GM21717 (cell line): ENCODE measurements at regions not wholly inside any gene's neighbourhood (a gene's known extent, or its start where the extent isn't known, plus 50 kb on each side); places are given as distances from the start of the nearest gene placed in this dataset.
"Not testable (repeated sequence)": the region's sequence is repeated elsewhere in the genome, so short reads cannot be mapped to it uniquely, and the experiment has no call there.

Experiments
- ATAC-seq: cut with Tn5 transposase; IDR thresholded peaks from one replicate; pipeline ENCODE4 v1.9.1; 2021; ENCODE audit warnings: mild to moderate bottlenecking, moderate library complexity; ENCODE audit not compliant: unreplicated experiment

DNA sequence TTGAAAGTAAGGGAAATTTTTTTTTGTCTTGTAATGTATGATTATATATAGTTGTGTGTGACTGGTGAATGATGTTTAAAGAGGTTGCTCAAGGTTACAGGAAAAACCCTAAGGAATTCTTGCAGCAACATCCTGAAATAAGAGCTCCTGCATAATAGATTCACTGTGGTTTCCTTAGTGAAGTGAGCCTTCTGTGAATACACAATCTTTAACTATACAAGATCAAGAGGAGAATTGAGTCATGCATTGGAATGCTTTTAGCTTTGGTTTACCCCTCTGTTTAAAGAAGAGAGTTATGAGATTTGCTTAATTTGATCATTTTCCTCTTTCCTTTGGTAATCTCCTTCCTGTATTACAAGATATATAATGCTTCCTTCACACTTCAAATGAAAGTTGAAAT, 141.6 kb upstream of the EYA4 start:
- no peak for ATAC-seq

DNA sequence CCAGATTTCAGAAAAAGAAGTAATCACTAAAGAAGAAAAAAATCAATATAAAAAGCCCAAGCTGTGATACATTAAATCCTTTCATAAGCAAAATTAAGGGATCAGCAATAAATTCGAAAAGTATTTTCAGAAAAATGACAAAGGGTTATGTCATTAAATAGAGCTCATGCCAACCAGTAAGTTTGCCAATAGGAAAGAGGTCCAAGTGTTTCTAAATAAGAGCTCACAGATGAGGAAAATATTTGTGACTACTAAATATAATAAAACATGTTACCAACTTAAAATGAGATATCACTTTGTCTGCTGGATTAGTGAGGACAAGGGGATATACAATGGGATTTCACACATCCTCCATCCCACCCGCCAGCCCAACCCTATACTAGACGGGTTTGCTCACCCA, 140.3 kb upstream of the EYA4 start:
- ATAC-seq: no peak

DNA sequence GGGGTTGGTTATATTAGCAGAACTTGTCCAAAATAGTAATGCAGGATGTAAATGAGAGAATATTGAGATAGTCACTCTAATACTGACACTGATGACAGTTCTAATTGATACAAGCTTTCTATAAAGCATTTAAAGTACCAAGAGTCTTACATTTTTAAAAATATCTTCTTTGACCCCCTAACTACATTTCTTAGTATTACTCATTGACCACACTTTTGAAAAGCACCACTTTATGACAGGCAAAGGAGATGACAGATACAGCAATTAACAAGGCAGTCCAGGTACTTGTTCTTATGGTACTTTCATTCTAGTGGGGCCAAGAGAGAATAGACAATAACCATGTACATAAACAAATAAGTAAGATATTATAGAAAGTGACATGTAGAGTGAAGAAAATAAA, 139.4 kb upstream of the EYA4 start:
- ATAC-seq: no peak

DNA sequence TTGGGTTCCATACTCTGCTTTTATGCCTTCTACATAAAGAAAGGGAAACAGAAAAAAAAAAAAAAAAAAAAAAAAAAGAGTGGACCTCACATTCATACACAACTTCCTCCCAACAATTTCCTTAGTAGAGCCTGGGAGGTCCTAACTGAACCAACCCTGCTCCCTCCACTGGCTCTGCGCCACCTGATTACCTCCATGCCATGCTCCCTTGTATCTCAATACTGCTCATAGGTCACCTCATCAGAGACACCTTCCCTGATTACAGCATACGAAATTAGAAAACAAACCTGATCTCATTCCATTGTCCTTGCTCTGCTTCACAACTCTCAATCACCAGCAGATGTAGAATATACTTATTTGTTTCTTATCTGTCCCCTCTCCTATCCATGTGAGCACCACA, 134.2 kb upstream of the EYA4 start:
- no peak for ATAC-seq

DNA sequence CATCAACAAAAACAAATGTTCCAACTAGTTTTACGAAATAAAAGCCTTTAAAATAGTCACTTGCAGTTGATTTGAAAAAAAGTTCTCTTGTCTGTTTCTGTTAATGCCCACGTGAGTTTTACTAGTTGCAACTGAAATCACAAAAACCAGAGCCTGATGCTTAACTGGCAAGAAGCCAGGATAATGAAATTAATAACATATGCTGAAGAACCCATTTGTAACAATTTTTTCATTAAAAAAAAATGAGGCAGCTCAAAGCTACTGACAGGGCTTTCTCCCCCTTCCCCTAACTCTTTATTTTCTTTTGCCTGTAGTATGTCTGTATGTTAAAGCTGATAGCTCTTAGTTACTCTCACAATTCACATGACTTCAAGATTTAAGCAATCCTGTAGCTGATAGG, 132.7 kb upstream of the EYA4 start:
- no peak for ATAC-seq

DNA sequence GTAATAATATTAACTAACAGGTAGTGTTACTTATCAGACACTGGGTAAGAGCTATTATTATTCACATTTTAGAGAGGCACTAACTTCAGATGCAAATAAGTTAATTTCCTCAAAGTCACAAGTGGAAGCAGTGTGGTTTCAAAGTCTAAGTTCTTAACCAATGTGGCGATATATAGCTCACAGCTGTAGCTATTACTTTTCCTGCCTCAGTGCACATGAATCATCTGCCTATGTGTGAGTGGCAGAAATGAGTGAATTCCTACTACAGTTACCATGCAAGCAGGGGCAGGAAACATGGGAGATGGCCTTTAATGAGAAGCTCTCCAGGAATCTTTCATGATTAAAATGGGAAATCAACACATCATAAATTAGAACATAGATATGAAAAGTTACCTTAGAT, 126.2 kb upstream of the EYA4 start:
- no peak for ATAC-seq

DNA sequence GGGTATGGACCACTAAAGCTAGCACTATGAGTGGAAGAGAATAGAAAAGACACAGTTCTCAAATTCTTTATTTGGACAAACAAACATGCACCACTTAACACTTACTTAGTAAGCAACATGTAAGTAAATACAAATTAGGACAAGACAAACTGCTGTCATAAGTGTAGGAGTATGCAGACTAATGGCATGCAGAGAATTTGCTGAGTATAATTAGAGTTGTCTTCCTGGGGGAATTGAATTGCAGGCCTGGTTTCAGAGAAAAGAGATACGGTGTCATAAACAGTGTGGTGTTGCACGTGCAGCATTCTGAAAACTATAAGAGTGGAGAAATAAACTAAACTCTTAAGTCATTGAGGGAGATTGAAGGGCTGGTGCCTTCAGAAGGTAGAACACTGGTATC, 125.2 kb upstream of the EYA4 start:
- no peak for ATAC-seq

DNA sequence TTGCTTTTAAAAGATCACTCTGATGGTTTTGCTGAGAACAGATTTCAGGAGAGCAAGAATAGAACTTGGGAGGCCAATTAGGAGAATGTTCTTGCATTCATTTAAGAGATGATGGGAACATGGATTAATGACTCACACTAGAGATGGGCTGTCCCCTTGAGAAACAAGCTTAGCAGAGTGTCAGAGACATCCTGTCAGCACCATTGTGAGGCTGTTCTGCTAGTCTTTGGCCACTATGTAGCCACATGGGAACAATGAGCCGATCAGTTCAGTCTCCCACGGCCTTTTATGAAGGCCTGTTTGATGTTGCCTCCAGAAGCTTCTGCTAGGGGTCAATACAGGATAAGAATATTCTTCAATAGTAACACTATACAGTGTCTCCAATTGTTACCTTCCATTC, 113.0 kb upstream of the EYA4 start:
- ATAC-seq: no peak

DNA sequence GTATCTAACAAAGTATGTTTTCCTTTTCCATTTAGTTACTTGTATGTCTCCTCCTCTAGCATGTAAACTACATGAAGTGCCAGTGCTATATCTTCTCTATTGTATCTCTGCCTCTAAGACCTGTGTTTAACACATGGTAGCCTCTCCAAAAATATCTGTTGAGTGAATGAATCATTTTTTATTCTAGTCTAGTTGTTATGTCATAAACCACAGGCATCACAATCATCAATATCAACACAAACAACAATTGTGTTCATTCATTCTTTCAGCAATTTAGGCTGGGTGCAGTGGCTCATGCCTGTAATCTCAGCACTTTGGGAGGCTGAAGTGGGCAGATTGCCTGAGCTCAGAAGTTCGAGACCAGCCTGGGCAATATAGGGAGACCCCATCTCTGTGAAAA, 111.6 kb upstream of the EYA4 start:
- ATAC-seq: no peak

DNA sequence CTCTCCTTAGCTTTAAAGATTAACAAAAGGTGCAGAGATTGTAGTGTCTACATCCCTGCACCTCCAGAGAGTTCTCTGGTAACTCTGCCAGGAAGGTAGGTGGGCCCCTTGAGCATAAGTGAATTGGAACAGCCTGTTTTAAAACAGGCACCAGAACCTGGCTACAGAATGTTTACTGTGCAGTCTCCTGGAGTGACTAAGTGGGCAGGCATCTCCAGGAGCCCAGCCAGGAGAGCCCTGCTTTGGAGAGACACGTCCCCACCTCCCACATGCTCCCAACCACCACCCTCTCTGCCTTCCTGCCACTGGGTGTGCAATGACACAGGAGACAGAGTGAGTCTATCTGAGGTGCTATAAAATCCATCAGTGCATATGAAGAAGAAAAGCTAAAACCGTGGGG, 110.3 kb upstream of the EYA4 start:
- no peak for ATAC-seq

DNA sequence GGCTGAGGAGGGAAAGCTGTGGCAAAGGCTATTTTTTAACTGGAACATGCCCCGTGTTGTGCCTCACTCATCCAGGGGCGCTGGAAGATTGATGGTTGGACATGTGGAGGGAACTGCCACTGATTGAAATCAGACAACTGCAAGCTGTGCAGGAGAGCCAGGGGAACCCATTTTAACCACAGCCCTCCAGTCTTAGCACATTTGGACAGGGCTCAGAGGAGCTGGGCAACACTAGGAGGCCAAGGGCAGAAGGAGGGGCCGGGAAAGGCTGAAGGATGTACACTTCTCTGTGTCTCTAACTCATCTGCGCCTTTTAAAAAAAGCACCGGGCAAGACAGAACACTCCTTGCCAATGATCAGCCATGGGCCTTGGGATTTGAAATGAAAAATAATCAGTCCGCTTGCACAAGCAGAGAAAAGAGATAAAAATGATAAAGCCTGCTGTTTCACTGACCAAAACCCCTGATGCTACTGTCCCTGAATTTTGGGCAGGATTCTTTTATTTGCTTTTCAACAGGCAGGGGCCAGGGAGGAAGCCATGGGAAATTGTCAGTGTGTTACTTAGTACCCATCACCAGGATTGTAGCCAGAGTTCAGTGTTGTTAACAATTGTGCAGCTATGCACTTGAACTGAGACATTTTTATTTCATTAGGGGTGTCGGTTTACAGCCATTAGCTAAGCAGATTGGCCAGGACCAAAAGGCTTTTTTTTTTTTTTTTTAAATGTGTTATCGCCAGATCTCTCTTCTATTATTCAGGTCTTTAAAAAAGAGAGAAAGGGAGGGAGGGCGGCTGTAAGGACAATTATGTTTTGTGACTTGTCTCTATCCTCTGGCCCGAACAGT, 109.3 kb upstream of the EYA4 start:
- ATAC-seq: no peak

DNA sequence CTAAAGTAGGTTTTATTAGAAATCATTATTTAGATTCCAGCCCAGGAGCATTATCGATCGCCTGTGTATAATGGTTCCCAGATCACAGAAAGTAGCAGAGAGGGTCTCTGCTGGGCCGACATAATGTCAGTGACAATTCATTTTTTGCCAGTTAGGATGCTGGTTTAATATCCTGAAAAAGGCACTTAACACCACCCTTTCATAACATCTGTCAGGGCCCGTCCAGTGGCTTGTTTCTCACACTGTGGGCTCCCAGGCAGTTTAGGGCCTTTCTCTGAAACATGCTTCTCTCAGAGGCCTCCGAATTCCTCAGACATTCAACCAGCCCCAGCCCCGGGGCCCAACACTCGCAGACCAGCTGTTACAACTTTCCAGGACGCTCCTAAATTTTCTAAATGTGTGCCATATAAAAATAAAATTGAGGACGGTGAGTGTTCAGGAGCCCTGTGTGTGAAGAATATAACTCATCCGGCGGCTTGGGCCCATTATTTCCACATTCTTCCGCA, 108.6 kb upstream of the EYA4 start:
- ATAC-seq: no peak

DNA sequence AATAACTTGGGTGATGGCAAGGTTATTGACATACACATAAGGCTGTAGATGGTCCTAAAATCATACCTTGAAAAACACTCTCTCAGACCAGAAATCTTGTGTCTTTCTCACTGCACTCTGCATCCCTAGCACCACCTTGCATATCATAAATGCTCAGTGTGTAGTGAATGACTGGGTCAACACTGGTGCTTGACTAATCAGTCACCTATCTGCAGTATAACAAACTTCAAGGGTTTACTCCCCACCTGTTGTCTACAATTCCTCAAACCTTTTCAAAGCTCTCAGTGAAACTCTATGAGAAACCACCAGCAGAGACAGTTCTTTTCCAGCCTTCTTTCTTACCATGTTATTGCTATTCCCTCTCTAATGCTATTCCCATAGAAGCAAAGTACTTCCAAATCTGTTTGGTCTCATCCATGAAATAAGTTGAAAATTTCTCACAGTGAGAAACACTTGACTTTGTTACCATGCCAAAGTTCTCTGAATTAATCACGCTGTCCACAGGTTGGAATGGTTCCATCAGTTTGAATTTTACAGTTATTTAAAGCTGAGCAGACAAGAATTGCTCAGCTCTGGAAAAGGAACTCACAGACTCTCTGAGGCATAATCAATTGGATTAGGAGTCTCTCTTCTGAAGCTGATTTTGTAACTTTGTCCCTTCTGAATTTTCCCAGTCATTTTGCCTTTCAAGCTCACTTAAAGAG, 104.8 kb upstream of the EYA4 start:
- ATAC-seq: no peak

DNA sequence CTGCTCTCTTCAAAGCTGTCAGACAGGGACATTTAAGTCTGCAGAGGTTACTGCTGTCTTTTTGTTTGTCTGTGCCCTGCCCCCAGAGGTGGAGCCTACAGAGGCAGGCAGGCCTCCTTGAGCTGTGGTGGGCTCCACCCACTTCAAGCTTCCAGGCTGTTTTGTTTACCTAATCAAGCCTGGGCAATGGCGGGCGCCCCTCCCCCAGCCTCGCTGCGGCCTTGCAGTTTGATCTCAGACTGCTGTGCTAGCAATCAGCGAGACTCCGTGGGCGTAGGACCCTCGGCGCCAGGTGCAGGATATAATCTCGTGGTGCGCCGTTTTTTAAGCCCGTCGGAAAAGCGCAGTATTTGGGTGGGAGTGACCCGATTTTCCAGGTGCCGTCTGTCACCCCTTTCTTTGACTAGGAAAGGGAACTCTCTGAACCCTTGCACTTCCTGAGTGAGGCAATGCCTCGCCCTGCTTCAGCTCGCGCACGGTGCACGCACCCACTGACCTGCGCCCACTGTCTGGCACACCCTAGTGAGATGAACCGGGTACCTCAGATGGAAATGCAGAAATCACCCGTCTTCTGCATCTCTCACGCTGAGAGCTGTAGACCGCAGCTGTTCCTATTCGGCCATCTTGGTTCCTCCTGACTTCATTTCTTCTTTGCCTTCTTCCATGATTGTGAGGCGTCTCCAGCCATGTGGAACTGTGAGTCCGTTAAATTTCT, 93.5 kb upstream of the EYA4 start:
- not testable (repeated sequence) for ATAC-seq

DNA sequence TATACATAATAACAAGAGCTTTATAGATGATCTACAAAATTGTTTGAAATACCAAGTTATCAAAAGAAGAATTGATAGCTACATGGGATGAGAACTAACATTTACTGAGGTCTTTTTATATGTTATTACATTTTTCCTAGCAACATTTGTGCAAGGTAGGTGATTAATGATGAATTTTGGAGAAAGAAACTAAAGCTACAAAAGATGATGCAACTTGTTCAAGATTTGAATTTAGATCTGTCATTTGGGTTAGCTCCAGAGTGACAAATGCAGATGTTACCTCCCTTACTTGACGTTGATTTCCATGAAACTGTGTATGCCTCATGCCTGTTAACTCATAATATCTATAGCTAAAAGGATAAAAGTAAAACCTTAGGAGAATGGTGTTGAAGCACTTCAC, 84.5 kb upstream of the EYA4 start:
- ATAC-seq: no peak

DNA sequence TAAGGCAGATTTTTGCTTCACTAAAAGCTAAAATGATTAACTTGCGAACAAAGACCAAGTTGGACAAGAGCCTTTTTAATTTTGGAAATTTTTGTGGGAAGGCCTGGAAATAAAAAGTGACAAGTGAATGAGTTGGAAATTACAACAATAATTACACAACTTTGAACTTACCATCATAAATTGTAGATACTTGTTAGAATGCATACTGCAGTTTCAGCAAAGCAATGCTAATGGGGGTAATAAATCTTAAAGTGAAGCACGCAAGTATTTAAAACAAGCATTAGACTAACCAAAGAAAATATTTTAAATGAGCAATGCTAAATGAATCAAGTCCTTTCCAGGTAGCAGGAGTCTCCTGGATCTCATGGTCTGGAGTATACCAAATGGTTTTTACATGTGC, 83.2 kb upstream of the EYA4 start:
- no peak for ATAC-seq

DNA sequence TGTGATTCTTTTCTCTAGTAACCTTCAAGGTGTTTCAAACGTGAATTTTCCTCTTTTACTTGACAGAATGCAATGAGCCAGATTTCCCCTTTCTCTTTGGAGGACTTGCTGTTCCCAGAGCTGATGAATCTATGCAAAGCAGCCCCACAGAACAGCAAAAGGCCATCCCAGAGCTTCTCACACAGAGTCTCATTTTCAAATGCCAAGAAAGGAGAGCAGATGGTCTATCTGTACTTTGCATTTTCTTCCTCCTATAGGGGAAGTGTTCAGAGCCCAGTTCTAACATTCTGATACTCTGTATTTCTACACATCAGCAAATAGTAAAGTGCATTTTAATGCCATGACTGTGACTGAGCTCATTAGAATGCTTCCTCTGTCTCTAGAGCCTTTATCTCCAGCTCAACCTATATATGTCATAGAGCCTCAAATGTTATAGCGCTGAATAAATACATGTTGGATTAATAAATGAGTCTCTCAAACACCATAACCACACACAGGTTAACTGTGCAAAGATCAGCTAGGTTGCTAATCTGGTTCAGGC, 81.8 kb upstream of the EYA4 start:
- ATAC-seq: no peak

DNA sequence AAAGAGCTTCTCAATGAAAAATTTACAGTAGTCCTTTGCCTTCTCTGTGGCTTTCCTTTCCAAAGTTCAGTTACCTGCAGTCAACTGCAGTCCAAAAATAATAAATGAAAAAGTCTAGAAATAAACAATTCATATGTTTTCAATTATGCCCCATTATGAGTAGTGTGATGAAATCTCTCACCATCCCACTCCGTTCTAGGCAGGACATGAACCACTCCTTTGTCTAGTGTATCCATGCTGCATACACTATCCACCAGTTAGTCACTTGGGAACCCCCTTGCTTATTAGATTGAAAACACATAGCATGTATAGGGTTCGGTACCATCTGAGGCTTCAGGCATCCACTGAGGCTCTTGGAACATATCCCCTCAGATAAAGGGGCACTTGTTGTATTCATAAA, 80.6 kb upstream of the EYA4 start:
- ATAC-seq: no peak

DNA sequence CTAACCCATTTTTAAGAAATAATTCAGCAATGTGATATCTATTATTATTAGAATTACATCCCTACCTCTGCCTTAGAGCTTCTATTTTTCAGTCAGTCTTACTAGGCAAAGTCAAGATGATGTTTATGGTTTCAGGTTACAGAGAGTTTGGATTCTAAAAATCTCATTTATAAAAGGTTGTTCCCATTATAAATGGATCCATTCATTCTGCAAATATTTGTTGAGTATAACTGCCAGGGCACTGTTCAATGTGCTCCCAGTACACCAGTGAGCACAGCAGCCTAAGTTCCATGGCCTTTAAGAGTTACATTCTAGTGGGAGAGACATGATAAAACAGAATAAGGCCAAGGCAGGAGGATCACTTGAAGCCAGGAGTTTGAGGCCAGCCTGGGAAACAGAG, 75.9 kb upstream of the EYA4 start:
- no peak for ATAC-seq

DNA sequence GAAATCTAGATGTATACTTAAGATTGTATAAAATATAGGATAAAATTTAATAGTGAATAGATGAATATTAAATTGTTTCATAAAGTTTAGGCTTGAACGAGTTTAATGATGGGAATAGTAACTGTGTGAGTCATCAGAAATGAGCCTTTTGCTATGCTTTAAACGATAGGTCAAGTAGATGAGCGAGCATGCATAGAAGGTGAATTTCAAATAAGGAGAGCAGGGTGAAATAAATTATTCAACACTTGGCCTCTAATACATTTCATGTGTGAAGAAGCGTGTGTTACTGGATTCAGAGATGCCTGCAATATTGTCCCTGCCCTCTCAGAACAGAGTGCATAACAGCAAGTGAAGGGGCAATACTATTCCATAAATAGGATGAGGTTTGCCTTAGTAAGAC, 74.4 kb upstream of the EYA4 start:
- no peak for ATAC-seq

DNA sequence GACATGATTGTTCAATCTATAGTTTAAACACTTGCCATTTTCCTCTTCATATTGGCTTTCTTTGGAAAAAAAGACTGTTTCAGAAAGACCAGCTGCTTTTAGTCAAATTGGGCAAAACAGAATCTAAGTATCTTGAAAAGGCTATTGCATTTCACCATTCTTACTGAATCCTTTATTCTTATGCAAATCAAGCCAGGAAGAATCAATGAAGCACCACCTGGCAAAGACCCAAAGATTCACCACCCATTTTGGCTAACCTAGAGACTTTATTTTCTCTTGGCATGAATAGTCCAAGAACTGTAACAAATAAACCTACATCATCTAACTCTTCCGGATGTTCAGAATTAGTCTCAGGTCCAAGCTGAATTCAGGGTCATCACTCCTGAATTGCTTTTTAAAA, 71.3 kb upstream of the EYA4 start:
- no peak for ATAC-seq

DNA sequence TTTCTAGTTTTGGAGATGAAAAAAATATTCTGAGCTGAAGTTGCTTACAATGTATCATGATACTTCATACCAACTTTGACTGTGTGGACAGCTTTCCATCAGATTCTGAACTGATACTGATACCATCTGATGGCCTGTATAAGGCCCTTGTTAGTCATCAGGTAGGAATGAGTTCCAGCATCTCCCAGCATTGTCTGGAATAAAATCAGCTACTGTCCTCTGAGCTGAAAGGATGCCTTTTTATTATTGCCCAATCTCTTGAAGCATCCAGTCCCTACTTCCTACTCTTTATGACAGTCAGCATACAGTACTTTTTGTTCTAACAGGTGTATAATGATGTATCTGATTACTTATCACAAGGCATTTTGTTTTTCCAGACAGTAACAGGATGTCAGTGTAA, 70.6 kb upstream of the EYA4 start:
- ATAC-seq: no peak
